Activated CD8-positive, alpha-beta T cell treated with anti-CD3 and anti-CD28 coated beads for 36 hours (primary cell): ENCODE measurements at regions not wholly inside any gene's neighbourhood (a gene's known extent, or its start where the extent isn't known, plus 50 kb on each side); places are given as distances from the start of the nearest gene placed in this dataset.

Experiments
- ATAC-seq: fragments of 200-7000 bp; cut with Tn5 transposase; one replicate; pipeline ENCODE4 v1.10.0; 2021; ENCODE audit warnings: mild to moderate bottlenecking, moderate library complexity
- CTCF ChIA-PET: fragments of 350-600 bp; sonication (Branson Sonifier 250); formaldehyde crosslinking; loops from one replicate; lab custom pipeline; 2021; ENCODE audit warnings: antibody characterized with exemption; lab: Charles Lee
- POLR2A ChIA-PET: fragments of 350-600 bp; sonication (Branson Sonifier 250); formaldehyde crosslinking; loops from one replicate; lab custom pipeline; 2021; ENCODE audit warnings: antibody characterized with exemption; lab: Charles Lee
- DNase-seq: peaks from one replicate; pipeline ENCODE4 v3.0.0-alpha.2; 2020
- H3K27ac Mint-ChIP-seq: one replicate; pipeline ENCODE4 v1.8.0; 2021; ENCODE audit warnings: mild to moderate bottlenecking, mixed read lengths
- H3K27me3 Mint-ChIP-seq: one replicate; pipeline ENCODE4 v1.8.0; 2021; ENCODE audit warnings: mixed read lengths
- H3K36me3 Mint-ChIP-seq: one replicate; pipeline ENCODE4 v1.8.0; 2021; ENCODE audit warnings: low read depth, mixed read lengths
- H3K4me1 Mint-ChIP-seq: one replicate; pipeline ENCODE4 v1.8.0; 2021; ENCODE audit warnings: low read depth, mixed read lengths
- H3K4me3 Mint-ChIP-seq: one replicate; pipeline ENCODE4 v1.8.0; 2021; ENCODE audit warnings: mild to moderate bottlenecking, moderate library complexity, mixed read lengths
- H3K9me3 Mint-ChIP-seq: one replicate; pipeline ENCODE4 v1.8.0; 2021; ENCODE audit warnings: mixed read lengths
- intact Hi-C: fragments of 100-400 bp; cut with micrococcal nuclease; formaldehyde crosslinking; loops from one replicate; pipeline ENCODE4 v1.10.0; 2022
- TF ChIP-seq, protein P1 (sequence below): fragments of 200-600 bp; IDR thresholded peaks from one replicate; pipeline ENCODE4 v1.8.0; 2022; ENCODE audit warnings: antibody characterized with exemption, mild to moderate bottlenecking

DNA sequence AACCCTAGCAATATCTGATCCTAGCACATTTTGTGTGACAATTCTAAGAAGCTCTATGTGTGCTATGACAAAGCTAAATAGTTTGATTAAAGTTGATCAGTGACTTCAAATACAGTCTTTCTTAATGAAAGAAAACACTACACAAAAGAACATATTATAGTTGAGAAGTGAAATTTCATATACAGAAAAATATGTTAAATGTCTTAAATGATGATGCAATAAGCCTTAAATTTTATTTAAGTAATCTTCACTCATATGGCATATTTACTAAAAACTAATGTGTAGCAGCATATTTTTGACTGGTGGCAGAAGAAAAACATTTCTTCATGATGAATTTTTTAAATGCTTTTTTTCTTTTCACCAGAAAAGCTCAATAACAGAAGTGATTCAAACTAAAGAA is 485.5 kb downstream of the TUSC7 start:
- Mint-ChIP-seq H3K4me1 (no peaks in the 10 kb centered on the region), H3K9me3 (peaks cover 4% of the 10 kb centered on the region), H3K27me3 (no peaks in the 10 kb centered on the region), H3K27ac (no peak overlapping the region), H3K36me3 (no peaks in the 10 kb centered on the region), H3K4me3 (no peak overlapping the region)
- TF ChIP-seq, protein P1, sequence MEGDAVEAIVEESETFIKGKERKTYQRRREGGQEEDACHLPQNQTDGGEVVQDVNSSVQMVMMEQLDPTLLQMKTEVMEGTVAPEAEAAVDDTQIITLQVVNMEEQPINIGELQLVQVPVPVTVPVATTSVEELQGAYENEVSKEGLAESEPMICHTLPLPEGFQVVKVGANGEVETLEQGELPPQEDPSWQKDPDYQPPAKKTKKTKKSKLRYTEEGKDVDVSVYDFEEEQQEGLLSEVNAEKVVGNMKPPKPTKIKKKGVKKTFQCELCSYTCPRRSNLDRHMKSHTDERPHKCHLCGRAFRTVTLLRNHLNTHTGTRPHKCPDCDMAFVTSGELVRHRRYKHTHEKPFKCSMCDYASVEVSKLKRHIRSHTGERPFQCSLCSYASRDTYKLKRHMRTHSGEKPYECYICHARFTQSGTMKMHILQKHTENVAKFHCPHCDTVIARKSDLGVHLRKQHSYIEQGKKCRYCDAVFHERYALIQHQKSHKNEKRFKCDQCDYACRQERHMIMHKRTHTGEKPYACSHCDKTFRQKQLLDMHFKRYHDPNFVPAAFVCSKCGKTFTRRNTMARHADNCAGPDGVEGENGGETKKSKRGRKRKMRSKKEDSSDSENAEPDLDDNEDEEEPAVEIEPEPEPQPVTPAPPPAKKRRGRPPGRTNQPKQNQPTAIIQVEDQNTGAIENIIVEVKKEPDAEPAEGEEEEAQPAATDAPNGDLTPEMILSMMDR, result no peak
- DNase-seq, result no peak
- POLR2A ChIA-PET, result no interaction called here
- intact Hi-C loops, result no loop called here
- no peak for ATAC-seq
- CTCF ChIA-PET, result no interaction called here

DNA sequence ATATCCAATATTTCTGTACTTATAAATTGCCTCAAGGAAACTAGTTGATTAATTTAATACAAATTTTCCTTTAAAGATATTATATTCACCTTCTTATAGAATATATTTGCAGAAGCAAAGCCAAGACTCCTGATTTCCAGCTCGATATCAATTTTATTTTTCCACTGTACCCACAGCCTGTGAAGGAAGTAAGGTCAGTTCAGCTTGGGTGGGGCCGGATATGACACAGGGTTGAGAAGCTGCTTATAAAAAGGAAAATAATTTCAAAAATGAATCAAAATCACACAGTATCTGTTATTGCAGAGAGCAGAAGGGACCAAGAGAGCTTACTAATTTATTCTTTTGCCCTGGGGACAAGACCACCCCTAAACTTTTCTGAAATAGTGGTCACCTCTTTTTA is 491.4 kb downstream of the TUSC7 start:
- DNase-seq (no peak), ATAC-seq (no peak)
- TF ChIP-seq, protein P1, result no peak
- H3K9me3 Mint-ChIP-seq, result peaks cover 4% of the 10 kb centered on the region
- POLR2A ChIA-PET, result no interaction called here
- H3K36me3 Mint-ChIP-seq, result no peaks in the 10 kb centered on the region
- no peak overlapping the region for H3K27ac Mint-ChIP-seq
- CTCF ChIA-PET, result no interaction called here
- H3K4me3 Mint-ChIP-seq, result no peak overlapping the region
- no peaks in the 10 kb centered on the region for H3K4me1 Mint-ChIP-seq
- intact Hi-C loops, result no loop called here
- no peaks in the 10 kb centered on the region for H3K27me3 Mint-ChIP-seq

DNA sequence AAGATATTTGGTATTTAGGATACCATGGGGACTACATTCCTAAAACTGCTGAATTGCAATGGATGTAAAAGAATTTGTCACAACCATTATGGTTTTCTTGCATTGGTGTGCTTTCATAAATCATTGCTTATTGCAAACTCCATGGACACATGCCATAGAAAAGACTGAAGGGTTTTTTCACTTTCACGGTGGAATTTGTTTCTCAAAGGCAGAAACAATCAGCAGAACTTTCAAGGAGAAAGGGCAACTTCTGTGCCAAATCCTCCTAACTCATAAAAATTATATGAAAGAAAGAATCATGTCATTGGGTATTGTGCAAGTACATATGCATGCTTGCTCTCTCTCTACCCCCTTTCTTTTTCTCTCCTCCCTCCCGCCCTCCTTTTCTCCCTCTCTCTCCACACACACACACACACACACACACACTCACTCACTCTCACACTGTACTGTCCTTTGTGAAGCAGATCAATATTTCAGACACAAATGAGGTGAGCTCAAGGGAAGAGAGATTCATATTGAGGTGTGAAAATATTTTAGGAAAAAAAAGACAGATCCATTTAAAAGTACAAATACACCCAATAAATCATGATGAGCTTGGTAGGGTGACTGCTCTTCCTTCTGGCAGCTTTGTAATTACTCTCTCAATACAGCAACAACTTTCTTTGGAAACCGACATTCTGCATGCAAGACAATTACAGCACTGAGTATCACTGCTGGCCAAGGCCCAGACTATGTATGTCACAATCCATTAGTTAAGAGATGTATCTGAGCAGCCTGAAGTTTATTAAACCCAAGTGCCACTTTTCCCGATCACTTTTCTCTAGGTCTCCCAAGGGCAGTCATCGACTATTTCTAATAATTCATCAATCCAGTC is 492.6 kb downstream of the TUSC7 start:
- TF ChIP-seq, protein P1, result no peak
- Mint-ChIP-seq H3K27me3 (no peaks in the 10 kb centered on the region), H3K27ac (no peak overlapping the region), H3K4me1 (no peaks in the 10 kb centered on the region), H3K4me3 (no peak overlapping the region), H3K9me3 (peaks cover 4% of the 10 kb centered on the region), H3K36me3 (no peaks in the 10 kb centered on the region)
- no peak for DNase-seq
- ChIA-PET POLR2A (no interaction called here), CTCF (no interaction called here)
- intact Hi-C loops, result no loop called here
- no peak for ATAC-seq

DNA sequence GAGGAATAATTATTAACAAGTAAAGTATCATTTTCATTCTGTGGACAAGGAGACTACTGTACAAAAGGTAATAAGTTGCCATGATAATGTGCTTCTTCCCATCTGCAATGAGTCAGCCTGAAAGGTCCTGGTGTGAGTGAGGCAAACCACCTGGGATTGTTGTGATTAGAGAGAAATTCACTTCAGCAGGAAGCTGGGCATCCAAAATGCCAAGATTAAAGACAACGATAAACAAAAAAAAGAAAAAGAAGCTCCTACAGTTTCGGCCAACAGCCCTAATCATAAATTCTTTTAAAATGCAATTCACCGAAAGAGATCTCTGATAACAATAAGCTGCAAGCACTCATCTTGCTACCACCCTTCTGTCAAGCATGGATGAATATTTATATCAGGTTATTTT is 507.8 kb downstream of the TUSC7 start:
- TF ChIP-seq, protein P1, result no peak
- CTCF ChIA-PET, result no interaction called here
- intact Hi-C loops, result no loop called here
- ATAC-seq (no peak), DNase-seq (no peak)
- POLR2A ChIA-PET, result no interaction called here
- H3K27ac Mint-ChIP-seq, result no peak overlapping the region
- no peaks in the 10 kb centered on the region for H3K4me1 Mint-ChIP-seq
- no peaks in the 10 kb centered on the region for H3K27me3 Mint-ChIP-seq
- H3K4me3 Mint-ChIP-seq, result no peak overlapping the region
- H3K9me3 Mint-ChIP-seq, result peaks cover 6% of the 10 kb centered on the region
- H3K36me3 Mint-ChIP-seq, result no peaks in the 10 kb centered on the region

DNA sequence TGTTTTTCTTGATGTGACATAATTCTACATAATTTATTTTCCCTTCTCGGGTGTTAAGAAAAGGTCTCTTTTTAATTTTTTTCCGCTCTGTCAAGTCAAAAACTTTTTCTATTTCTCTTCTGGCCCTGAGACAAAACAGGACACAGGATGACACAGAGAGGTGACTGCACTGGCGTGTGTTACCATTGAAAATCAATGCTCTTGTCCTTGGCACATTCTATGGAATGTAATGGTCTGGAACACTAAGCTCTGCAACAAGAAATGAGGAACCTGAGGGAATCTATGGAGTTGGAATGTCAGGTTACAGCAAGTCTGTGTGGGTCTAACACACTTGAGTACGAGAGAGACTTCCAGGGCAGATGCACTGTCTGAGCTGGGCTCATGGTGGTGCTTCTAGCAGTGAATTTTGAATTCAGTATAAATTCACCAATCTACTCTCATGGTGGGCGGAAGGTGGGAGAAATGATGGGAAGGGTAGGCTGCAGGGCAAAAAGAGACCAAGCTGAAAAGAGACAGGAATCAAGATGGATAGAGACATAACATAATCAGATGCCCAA is 508.3 kb downstream of the TUSC7 start:
- ATAC-seq (no peak), DNase-seq (no peak)
- TF ChIP-seq, protein P1, result no peak
- no peak overlapping the region for H3K27ac Mint-ChIP-seq
- H3K4me3 Mint-ChIP-seq, result no peak overlapping the region
- no peaks in the 10 kb centered on the region for H3K4me1 Mint-ChIP-seq
- POLR2A ChIA-PET, result no interaction called here
- H3K9me3 Mint-ChIP-seq, result peaks cover 4% of the 10 kb centered on the region
- H3K36me3 Mint-ChIP-seq, result no peaks in the 10 kb centered on the region
- intact Hi-C loops, result no loop called here
- CTCF ChIA-PET, result no interaction called here
- no peaks in the 10 kb centered on the region for H3K27me3 Mint-ChIP-seq
